ENCODE measurements at regions not wholly inside any gene's neighbourhood (a gene's known extent, or its start where the extent isn't known, plus 50 kb on each side); places are given as distances from the start of the nearest gene placed in this dataset.
A peak's percentile ranks its signal among the peaks of the same experiment; 100 is the strongest.
"Not testable (repeated sequence)": the region's sequence is repeated elsewhere in the genome, so short reads cannot be mapped to it uniquely, and the experiment has no call there.

GRCh38 chr7:48992816-48993215, 68.5 kb downstream of the CDC14C start:
- DNase-seq (ENCODE audit: low read depth, low spot score), result no peak

GRCh38 chr7:49001610-49002033, 77.3 kb downstream of the CDC14C start:
- DNase-seq (ENCODE audit: low read depth, low spot score), result peak; percentile 83

- DNase-seq (ENCODE audit: low read depth, low spot score), result no peak
These were observed 86.4 kb downstream of the CDC14C start for GRCh38 chr7:49010717-49011116.

- DNase-seq (ENCODE audit: low read depth, low spot score), result no peak
These were observed 90.5 kb downstream of the CDC14C start for GRCh38 chr7:49014870-49015269.

GRCh38 chr7:49020145-49020544, 95.8 kb downstream of the CDC14C start:
- no peak for DNase-seq (ENCODE audit: low read depth, low spot score)

DNA sequence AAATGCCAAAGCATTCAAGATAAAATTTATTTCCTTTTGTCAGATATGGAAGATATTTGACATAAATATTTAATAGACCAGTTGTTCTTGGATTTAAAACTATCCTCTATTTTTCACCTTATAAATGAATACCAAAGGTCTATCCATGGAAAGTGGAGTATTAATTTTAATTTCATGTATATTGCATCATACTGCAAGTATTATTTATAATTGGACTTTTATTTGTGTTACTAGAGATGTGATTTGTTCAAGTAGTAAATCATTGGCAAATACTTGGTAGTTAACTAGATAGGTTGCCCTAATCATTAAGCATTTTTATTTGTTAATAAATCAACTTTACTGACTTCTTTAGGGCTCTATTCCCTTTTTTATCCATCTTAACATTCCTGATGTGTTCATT, 98.1 kb downstream of the CDC14C start:
- no peak for DNase-seq (ENCODE audit: low read depth, low spot score)

- peak; percentile 55 for DNase-seq (ENCODE audit: low read depth, low spot score)
These were observed 99.3 kb downstream of the CDC14C start for GRCh38 chr7:49023345-49024328.

GRCh38 chr7:49030221-49030620, 105.9 kb downstream of the CDC14C start:
- no peak for DNase-seq (ENCODE audit: low read depth, low spot score)

DNA sequence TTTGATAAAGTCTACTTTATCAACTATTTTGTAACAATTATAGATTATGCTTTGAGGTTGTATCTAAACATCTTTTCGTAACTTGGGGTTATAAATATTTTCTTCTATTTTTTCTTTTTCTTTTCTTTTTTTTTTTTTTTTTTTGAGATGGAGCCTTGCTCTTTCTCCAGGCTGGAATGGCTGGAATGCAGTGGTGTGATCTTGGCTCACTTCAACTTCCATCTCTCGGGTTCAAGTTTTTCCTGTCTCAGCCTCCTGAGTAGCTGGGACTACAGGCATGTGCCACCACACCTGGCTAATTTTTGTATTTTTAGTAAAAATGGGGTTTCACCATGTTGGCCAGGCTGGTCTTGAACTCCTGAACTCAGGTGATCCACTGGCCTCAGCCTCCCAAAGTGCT, 108.8 kb downstream of the CDC14C start:
- DNase-seq (ENCODE audit: low read depth, low spot score), result not testable (repeated sequence)

GRCh38 chr7:49037346-49038210, 113.2 kb downstream of the CDC14C start:
- no peak for DNase-seq (ENCODE audit: low read depth, low spot score)

DNA sequence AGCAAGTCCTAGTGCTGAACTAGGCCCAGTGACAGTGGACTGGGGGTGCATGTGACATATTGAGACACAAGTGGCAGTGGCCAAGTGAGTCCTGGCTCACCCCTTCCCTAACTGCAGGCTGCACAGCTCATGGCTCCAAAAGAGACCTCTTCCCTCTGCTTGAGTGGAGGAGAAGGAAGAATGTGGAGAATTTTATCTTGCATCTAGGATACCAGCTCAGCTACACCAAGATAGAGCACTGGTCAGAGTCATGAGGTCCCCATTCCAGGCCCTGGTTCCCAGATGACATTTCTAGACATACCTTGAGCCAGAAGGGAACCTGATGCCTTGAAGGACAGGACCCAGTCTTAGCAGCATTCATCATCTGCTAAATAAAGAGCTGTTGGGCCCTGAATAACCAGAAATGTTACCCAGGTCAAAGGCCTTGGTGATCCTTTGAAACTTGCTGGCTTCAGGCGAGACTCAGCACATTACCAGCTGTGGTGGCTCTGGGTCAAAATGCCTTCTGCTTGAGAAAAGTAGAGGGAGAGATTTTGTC, 114.5 kb downstream of the CDC14C start:
- DNase-seq (ENCODE audit: low read depth, low spot score), result no peak

DNA sequence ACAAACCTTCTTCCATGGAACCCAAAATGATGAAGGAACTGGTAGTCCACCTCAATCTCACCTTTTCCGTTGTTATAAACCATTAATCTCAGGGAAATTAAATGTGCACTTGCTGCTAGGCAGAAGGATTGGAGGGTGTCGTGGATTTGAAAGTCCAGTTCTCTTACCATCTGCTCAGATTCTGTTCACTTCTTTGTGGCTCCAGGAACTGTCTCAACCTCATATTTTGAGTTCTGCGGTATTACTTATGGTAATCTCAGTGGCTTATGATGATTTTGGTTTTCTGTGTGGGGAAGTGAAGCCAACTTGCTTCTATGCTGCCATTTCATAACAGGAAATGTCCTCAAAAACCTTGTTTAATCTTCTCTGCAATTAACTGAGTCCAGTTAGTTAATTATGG, 136.4 kb downstream of the CDC14C start:
- no peak for DNase-seq (ENCODE audit: low read depth, low spot score)

GRCh38 chr7:49074538-49074937, 150.2 kb downstream of the CDC14C start:
- DNase-seq (ENCODE audit: low read depth, low spot score), result no peak

- DNase-seq (ENCODE audit: low read depth, low spot score), result no peak
These were observed 156.6 kb downstream of the CDC14C start for GRCh38 chr7:49080896-49081475.

GRCh38 chr7:49088017-49088416, 163.7 kb downstream of the CDC14C start:
- DNase-seq (ENCODE audit: low read depth, low spot score), result no peak

GRCh38 chr7:49089717-49090116, 165.4 kb downstream of the CDC14C start:
- peak; percentile 17 for DNase-seq (ENCODE audit: low read depth, low spot score)

- DNase-seq (ENCODE audit: low read depth, low spot score), result no peak
These were observed 166.7 kb downstream of the CDC14C start for GRCh38 chr7:49091089-49091488.

- no peak for DNase-seq (ENCODE audit: low read depth, low spot score)
These were observed 167.2 kb downstream of the CDC14C start for GRCh38 chr7:49091519-49091918.

GRCh38 chr7:49093218-49093617, 168.9 kb downstream of the CDC14C start:
- DNase-seq (ENCODE audit: low read depth, low spot score), result no peak

DNA sequence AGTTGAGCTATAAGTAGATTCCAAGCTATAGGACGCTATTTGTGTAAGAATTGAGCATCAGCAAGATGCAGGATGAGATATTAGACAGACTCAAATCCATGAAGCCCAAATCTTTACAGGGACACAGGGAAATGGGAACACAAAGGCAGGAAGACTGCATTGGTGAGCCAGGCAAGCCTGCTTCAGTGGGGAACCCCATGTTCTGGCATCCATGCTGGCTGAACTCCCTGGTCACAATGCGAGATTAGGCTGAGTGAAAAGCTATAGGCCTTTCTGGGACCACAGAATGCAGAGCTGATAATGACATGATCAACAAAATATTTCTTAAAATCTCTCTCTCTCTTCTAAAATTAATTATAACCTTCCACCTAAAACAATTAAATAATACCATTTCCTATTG, 170.5 kb downstream of the CDC14C start:
- DNase-seq (ENCODE audit: low read depth, low spot score), result no peak

GRCh38 chr7:49099587-49100326, 175.4 kb downstream of the CDC14C start:
- peak; percentile 4 for DNase-seq (ENCODE audit: low read depth, low spot score)
